Activated CD4-positive, alpha-beta T cell treated with anti-CD3 and anti-CD28 coated beads for 36 hours (primary cell): ENCODE measurements at regions not wholly inside any gene's neighbourhood (a gene's known extent, or its start where the extent isn't known, plus 50 kb on each side); places are given as distances from the start of the nearest gene placed in this dataset.

Experiments used
- ATAC-seq: fragments of 200-7000 bp; cut with Tn5 transposase; one replicate; pipeline ENCODE4 v1.10.0; 2021; ENCODE audit warnings: mild to moderate bottlenecking, moderate library complexity
- CTCF ChIA-PET: fragments of 350-600 bp; sonication (Branson Sonifier 250); formaldehyde crosslinking; loops from one replicate; lab custom pipeline; 2021; ENCODE audit warnings: antibody characterized with exemption; lab: Charles Lee
- POLR2A ChIA-PET: fragments of 350-600 bp; sonication (Branson Sonifier 250); formaldehyde crosslinking; loops from one replicate; lab custom pipeline; 2021; ENCODE audit warnings: antibody characterized with exemption, inconsistent platforms; lab: Charles Lee
- DNase-seq: peaks from one replicate; pipeline ENCODE4 v3.0.0-alpha.2; 2020
- H3K27ac Mint-ChIP-seq: one replicate; pipeline ENCODE4 v1.8.0; 2021; ENCODE audit warnings: mixed read lengths
- H3K27me3 Mint-ChIP-seq: one replicate; pipeline ENCODE4 v1.8.0; 2021; ENCODE audit warnings: mixed read lengths
- H3K36me3 Mint-ChIP-seq: one replicate; pipeline ENCODE4 v1.8.0; 2021; ENCODE audit warnings: low read depth, mixed read lengths
- H3K4me1 Mint-ChIP-seq: one replicate; pipeline ENCODE4 v1.8.0; 2021; ENCODE audit warnings: mixed read lengths
- H3K4me3 Mint-ChIP-seq: one replicate; pipeline ENCODE4 v1.8.0; 2021; ENCODE audit warnings: mild to moderate bottlenecking, moderate library complexity, mixed read lengths
- H3K9me3 Mint-ChIP-seq: one replicate; pipeline ENCODE4 v1.8.0; 2021; ENCODE audit warnings: low read depth, mixed read lengths
- intact Hi-C, 2 experiments: fragments of 100-400 bp; cut with DNase I in 1 of 2; cut with micrococcal nuclease in 1 of 2; formaldehyde crosslinking; loops; one replicate each; pipeline versions ENCODE4 v1.14.2 to v1.15.1; 2022 to 2024; cut with DNase I, micrococcal nuclease

- POLR2A ChIA-PET = no interaction called here
Observed at GRCh38 chr9:115980054-115980453, 173.5 kb upstream of the PAPPA start.

DNA sequence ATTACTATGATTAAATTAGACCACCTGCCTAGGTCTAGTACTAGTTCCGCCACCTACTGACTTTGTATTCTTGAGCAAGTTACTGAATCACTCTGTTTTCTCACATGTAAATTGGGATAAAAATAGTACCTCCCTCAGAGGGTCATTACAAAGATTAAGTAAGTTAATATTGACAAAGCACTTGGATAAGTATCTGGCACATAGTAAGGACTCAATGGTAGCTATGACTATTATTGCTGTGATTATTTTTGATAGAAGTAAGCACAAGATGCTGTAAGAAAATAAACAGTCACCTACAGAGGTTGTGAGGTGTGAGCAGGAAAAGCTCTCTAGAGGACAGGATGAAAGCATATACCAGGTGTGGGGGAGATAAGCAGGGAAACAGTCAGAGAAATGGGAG is 173.1 kb upstream of the PAPPA start:
- intact Hi-C loops = no loop called here
- DNase-seq = no peak
- Mint-ChIP-seq H3K27ac (no peak overlapping the region), H3K27me3 (peaks cover 2% of the 10 kb centered on the region), H3K9me3 (peaks cover 3% of the 10 kb centered on the region), H3K4me1 (no peaks in the 10 kb centered on the region), H3K36me3 (no peaks in the 10 kb centered on the region), H3K4me3 (no peak overlapping the region)
- CTCF ChIA-PET = interaction anchor here (0.7 kb wide), 1 partner anchor 99 kb away, joined by 3 read pairs; no protein-coding TSS in a partner anchor
- ATAC-seq = no peak
- POLR2A ChIA-PET = no interaction called here

More at GRCh38 chr9:115980054-115980453, 173.5 kb upstream of the PAPPA start:
- CTCF ChIA-PET = interaction anchor here (0.7 kb wide), 1 partner anchor 100 kb away, joined by 3 read pairs; no protein-coding TSS in a partner anchor
- Mint-ChIP-seq H3K36me3 (no peaks in the 10 kb centered on the region), H3K4me3 (no peak overlapping the region), H3K9me3 (peaks cover 3% of the 10 kb centered on the region), H3K4me1 (no peaks in the 10 kb centered on the region), H3K27ac (no peak overlapping the region), H3K27me3 (peaks cover 2% of the 10 kb centered on the region)
- ATAC-seq (no peak), DNase-seq (no peak)
- intact Hi-C loops = no loop called here

GRCh38 chr9:115980976-115981375 is 172.6 kb upstream of the PAPPA start:
- ATAC-seq (no peak), DNase-seq (no peak)
- intact Hi-C loops = no loop called here
- no peaks in the 10 kb centered on the region for H3K4me1 Mint-ChIP-seq
- peaks cover 2% of the 10 kb centered on the region for H3K27me3 Mint-ChIP-seq
- no peaks in the 10 kb centered on the region for H3K36me3 Mint-ChIP-seq
- CTCF ChIA-PET = no interaction called here
- POLR2A ChIA-PET = no interaction called here
- H3K4me3 Mint-ChIP-seq = no peak overlapping the region
- H3K9me3 Mint-ChIP-seq = peaks cover 3% of the 10 kb centered on the region
- H3K27ac Mint-ChIP-seq = no peak overlapping the region

- CTCF ChIA-PET = no interaction called here
- H3K9me3 Mint-ChIP-seq = no peaks in the 10 kb centered on the region
- H3K27ac Mint-ChIP-seq = no peak overlapping the region
- no peak overlapping the region for H3K4me3 Mint-ChIP-seq
- POLR2A ChIA-PET = no interaction called here
- DNase-seq (no peak), ATAC-seq (no peak)
- H3K36me3 Mint-ChIP-seq = no peaks in the 10 kb centered on the region
- intact Hi-C loops = no loop called here
- H3K27me3 Mint-ChIP-seq = no peaks in the 10 kb centered on the region
- no peaks in the 10 kb centered on the region for H3K4me1 Mint-ChIP-seq
Observed at GRCh38 chr9:115983366-115983765, 170.2 kb upstream of the PAPPA start.

- H3K27me3 Mint-ChIP-seq = no peaks in the 10 kb centered on the region
- ChIA-PET CTCF (no interaction called here), POLR2A (no interaction called here)
- DNase-seq = no peak
- H3K4me1 Mint-ChIP-seq = no peaks in the 10 kb centered on the region
- intact Hi-C loops = no loop called here
- H3K4me3 Mint-ChIP-seq = no peak overlapping the region
- ATAC-seq = no peak
- no peaks in the 10 kb centered on the region for H3K36me3 Mint-ChIP-seq
- H3K27ac Mint-ChIP-seq = no peak overlapping the region
- no peaks in the 10 kb centered on the region for H3K9me3 Mint-ChIP-seq
Observed at GRCh38 chr9:115985657-115986056, 167.9 kb upstream of the PAPPA start.

DNA sequence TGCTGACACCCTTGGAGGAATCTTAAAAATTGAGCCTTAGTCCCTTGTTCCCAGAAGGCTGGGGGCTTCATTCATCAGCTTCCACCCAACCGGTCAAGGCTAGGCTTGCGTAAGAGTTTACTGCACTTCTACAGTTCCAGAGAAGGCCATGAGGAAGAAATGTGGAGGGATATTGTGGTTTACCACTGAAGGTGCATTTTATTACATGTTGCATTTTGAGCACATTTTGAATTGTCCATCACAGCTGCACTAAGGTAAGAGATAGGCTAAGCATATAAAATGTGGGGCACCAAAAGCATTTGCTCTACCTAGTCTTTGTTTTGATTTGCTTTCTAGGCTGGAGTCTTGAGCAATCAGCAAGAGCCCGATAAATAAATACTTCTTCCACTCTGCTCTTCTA is 167.1 kb upstream of the PAPPA start:
- DNase-seq = no peak
- H3K4me3 Mint-ChIP-seq = no peak overlapping the region
- H3K36me3 Mint-ChIP-seq = no peaks in the 10 kb centered on the region
- no peaks in the 10 kb centered on the region for H3K4me1 Mint-ChIP-seq
- ATAC-seq = no peak
- intact Hi-C loops = no loop called here
- H3K27ac Mint-ChIP-seq = no peak overlapping the region
- no peaks in the 10 kb centered on the region for H3K9me3 Mint-ChIP-seq
- ChIA-PET CTCF (no interaction called here), POLR2A (no interaction called here)
- H3K27me3 Mint-ChIP-seq = no peaks in the 10 kb centered on the region

DNA sequence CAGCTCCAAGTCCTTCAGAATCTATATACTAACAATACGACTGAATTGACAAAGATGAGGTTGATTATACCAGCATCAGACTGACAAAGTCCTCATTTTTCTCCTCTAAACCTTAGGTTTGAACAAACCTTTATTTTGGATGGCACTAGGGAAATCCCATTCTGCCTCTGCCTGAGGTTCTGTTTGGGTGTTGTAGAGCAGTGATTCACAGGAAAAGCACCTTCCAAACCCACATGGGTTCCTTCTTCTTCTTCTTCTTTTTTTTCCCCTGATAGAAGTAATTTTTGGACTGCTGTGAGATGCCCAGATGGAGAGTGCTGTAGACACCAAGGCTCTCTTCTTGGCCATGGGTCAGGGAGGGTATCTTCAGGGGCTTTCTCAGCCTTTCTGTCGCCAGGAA is 164.9 kb upstream of the PAPPA start:
- Mint-ChIP-seq H3K36me3 (no peaks in the 10 kb centered on the region), H3K4me1 (no peaks in the 10 kb centered on the region), H3K9me3 (no peaks in the 10 kb centered on the region), H3K27me3 (no peaks in the 10 kb centered on the region), H3K4me3 (no peak overlapping the region), H3K27ac (no peak overlapping the region)
- intact Hi-C loops = no loop called here
- DNase-seq (no peak), ATAC-seq (no peak)
- POLR2A ChIA-PET = no interaction called here
- CTCF ChIA-PET = no interaction called here

DNA sequence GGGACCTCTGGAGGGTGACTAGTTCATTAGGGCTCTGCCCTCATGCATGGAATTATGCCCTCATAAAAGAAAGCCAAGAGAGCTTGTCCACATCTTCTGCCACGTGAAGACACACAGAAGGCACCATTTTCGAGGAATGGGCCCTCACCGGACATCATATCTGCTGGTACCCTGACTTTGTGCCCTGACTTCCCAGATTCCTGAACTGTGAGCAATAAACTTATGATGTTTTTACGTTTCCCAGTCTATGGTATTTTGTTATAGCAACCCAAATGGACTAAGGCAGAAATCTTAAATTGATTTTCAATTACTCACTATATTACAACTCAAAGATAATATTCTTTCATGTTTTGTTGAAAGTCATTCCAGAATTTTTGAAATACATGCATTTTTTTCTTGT is 163.8 kb upstream of the PAPPA start:
- Mint-ChIP-seq H3K36me3 (no peaks in the 10 kb centered on the region), H3K4me3 (no peak overlapping the region), H3K27ac (no peak overlapping the region), H3K27me3 (no peaks in the 10 kb centered on the region), H3K4me1 (no peaks in the 10 kb centered on the region), H3K9me3 (no peaks in the 10 kb centered on the region)
- ChIA-PET POLR2A (no interaction called here), CTCF (no interaction called here)
- DNase-seq (no peak), ATAC-seq (no peak)
- intact Hi-C loops = no loop called here

- Mint-ChIP-seq H3K4me3 (no peak overlapping the region), H3K9me3 (peaks cover 2% of the 10 kb centered on the region), H3K27me3 (peaks cover 4% of the 10 kb centered on the region), H3K27ac (no peak overlapping the region), H3K4me1 (no peaks in the 10 kb centered on the region), H3K36me3 (no peaks in the 10 kb centered on the region)
- ChIA-PET CTCF (no interaction called here), POLR2A (no interaction called here)
- no peak for DNase-seq
- ATAC-seq = no peak
- intact Hi-C loops = no loop called here
Observed at GRCh38 chr9:115992834-115993233, 160.8 kb upstream of the PAPPA start.

GRCh38 chr9:115997923-115998322 is 155.7 kb upstream of the PAPPA start:
- ChIA-PET CTCF (no interaction called here), POLR2A (no interaction called here)
- ATAC-seq (no peak), DNase-seq (no peak)
- Mint-ChIP-seq H3K27me3 (peaks cover 4% of the 10 kb centered on the region), H3K4me3 (no peak overlapping the region), H3K36me3 (no peaks in the 10 kb centered on the region), H3K9me3 (peaks cover 2% of the 10 kb centered on the region), H3K27ac (no peak overlapping the region), H3K4me1 (no peaks in the 10 kb centered on the region)
- intact Hi-C loops = no loop called here

DNA sequence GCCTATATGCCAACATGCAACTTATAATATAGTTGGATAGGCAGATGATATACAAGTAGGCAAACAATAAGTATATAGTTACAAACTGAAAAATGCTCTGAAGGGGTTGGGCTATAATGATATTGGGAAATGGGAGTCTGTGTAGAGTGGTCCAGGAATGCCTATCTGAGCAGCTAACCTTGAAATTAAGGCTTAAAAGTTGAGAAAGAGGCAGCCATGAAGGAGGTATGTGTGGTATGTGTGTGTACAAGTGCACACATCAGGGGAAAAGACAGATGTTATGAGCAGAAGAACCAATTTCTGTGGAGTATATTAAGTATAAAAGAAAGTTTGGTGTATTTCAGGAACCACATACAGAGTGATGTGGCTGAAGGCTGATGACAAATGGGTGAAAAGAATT is 154.9 kb upstream of the PAPPA start:
- DNase-seq (no peak), ATAC-seq (no peak)
- Mint-ChIP-seq H3K36me3 (no peaks in the 10 kb centered on the region), H3K4me3 (no peak overlapping the region), H3K27me3 (peaks cover 4% of the 10 kb centered on the region), H3K27ac (no peak overlapping the region), H3K4me1 (no peaks in the 10 kb centered on the region), H3K9me3 (peaks cover 2% of the 10 kb centered on the region)
- intact Hi-C loops = no loop called here
- ChIA-PET CTCF (interaction anchor here (0.7 kb wide), 1 partner anchor 1228 kb away, joined by 3 read pairs; no protein-coding TSS in a partner anchor), POLR2A (no interaction called here)

DNA sequence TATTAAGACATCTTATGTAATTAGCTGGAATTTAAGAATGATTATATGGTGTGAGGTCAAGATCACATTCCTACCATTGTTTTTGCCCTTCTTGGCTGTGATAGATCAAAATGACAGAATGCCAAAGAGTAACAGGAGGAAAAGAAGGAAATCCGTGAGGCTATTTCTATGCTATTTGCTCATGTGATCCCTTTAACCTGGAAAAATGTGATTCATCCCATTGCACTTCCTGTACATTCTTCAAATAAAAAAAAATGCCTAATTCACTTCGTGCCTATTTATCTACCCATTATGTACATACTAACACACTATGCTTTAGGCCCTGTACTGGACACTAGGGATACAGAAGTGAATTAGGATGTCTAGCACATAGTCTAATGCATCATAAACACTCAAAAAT is 154.1 kb upstream of the PAPPA start:
- Mint-ChIP-seq H3K27ac (no peak overlapping the region), H3K36me3 (no peaks in the 10 kb centered on the region), H3K27me3 (peaks cover 4% of the 10 kb centered on the region), H3K4me3 (no peak overlapping the region), H3K4me1 (no peaks in the 10 kb centered on the region), H3K9me3 (peaks cover 2% of the 10 kb centered on the region)
- ChIA-PET POLR2A (no interaction called here), CTCF (no interaction called here)
- no peak for ATAC-seq
- intact Hi-C loops = no loop called here
- no peak for DNase-seq
